HepG2 (cell line): ENCODE measurements at regions not wholly inside any gene's neighbourhood (a gene's known extent, or its start where the extent isn't known, plus 50 kb on each side); places are given as distances from the start of the nearest gene placed in this dataset.

Experiments used
- CERS6 ChIP-seq: sonication (generic); formaldehyde crosslinking; IDR thresholded peaks from 2 replicates; pipeline ENCODE4 v1.5.0; 2020; ENCODE audit warnings: missing genetic modification reagents
- CTCF ChIP-seq: sonication (generic); formaldehyde crosslinking; IDR thresholded peaks from 2 replicates; pipeline ENCODE4 v1.5.0; 2020; ENCODE audit warnings: mild to moderate bottlenecking, missing genetic modification reagents, moderate library complexity
- EHMT2 ChIP-seq: fragments of 200-600 bp; sonication (generic); IDR thresholded peaks from 2 replicates; pipeline ENCODE4 v1.7.0; 2017; ENCODE audit warnings: antibody characterized with exemption, low read depth, low read length, borderline replicate concordance
- EZH2 ChIP-seq: conservative IDR thresholded peaks from 2 replicates; pipeline ENCODE4 v1.6.1; 2012; ENCODE audit warnings: mild to moderate bottlenecking, low read depth, low read length, moderate library complexity
- FIP1L1 ChIP-seq: fragments of 200-400 bp; formaldehyde crosslinking; IDR thresholded peaks from 2 replicates; pipeline ENCODE4 v1.6.1; 2018; ENCODE audit warnings: low read depth, mild to moderate bottlenecking, low read length, moderate library complexity, borderline replicate concordance; ENCODE audit not compliant: insufficient read depth
- NR1H2 ChIP-seq: sonication (generic); formaldehyde crosslinking; IDR thresholded peaks from 2 replicates; pipeline ENCODE4 v1.8.1; 2022; ENCODE audit warnings: low read depth, missing genetic modification reagents, borderline replicate concordance
- POLR2A ChIP-seq, 2 experiments: IDR thresholded peaks; 2 replicates each; pipeline ENCODE4 v1.6.1; 2011; ENCODE audit warnings: low read depth in 2 of 2, low read length in 2 of 2, mild to moderate bottlenecking in 1 of 2, moderate library complexity in 1 of 2; ENCODE audit not compliant: insufficient read depth in 1 of 2
- RFX5 ChIP-seq: IDR thresholded peaks from 2 replicates; pipeline ENCODE4 v1.6.1; 2011; ENCODE audit warnings: low read depth, low read length, improper control_type of control experiment
- TFAP4 ChIP-seq: sonication (generic); IDR thresholded peaks from 2 replicates; pipeline ENCODE4 v1.6.1; 2016; ENCODE audit warnings: low read depth, borderline replicate concordance
- ZNF121 ChIP-seq: sonication (generic); formaldehyde crosslinking; IDR thresholded peaks from 2 replicates; pipeline ENCODE4 v1.5.0; 2020; ENCODE audit warnings: mild to moderate bottlenecking, missing genetic modification reagents
- ZNF589 ChIP-seq: sonication (generic); formaldehyde crosslinking; conservative IDR thresholded peaks from 2 replicates; pipeline ENCODE4 v1.8.0; 2022; ENCODE audit warnings: mild to moderate bottlenecking, moderate library complexity, missing genetic modification reagents
- ZNF792 ChIP-seq: IDR thresholded peaks from 2 replicates; pipeline ENCODE4 v1.6.1; 2016

GRCh38 chr1:68973459-68974244 lies 476.8 kb upstream of the DEPDC1 start:
- TF ChIP-seq ZNF792 (no peak), FIP1L1 (no peak), TFAP4 (no peak), ZNF121 (CRISPR knock-in tag) (no peak), NR1H2 (CRISPR knock-in tag) (no peak), POLR2A (IDR thresholded peaks at IDR 0.05; ENCODE audit: insufficient read depth in 1 of 2, low read depth in 2 of 2, low read length in 2 of 2) (no peak), EHMT2 (no peak), CTCF (no peak), CERS6 (CRISPR knock-in tag) (no peak), EZH2 (no peak), RFX5 (no peak), ZNF589 (CRISPR knock-in tag) (no peak)
